GM23248 (cell line): ENCODE measurements at regions not wholly inside any gene's neighbourhood (a gene's known extent, or its start where the extent isn't known, plus 50 kb on each side); places are given as distances from the start of the nearest gene placed in this dataset.

Experiments
- EZH2 ChIP-seq: fragments of 200-600 bp; sonication (generic); IDR thresholded peaks from 2 replicates; pipeline ENCODE4 v1.6.1; 2018; ENCODE audit warnings: antibody characterized with exemption, mild to moderate bottlenecking; ENCODE audit not compliant: insufficient read depth, poor library complexity, severe bottlenecking
- EZH2phosphoT487 ChIP-seq: fragments of 200-600 bp; sonication (generic); IDR thresholded peaks from 2 replicates; pipeline ENCODE4 v1.6.1; 2018; ENCODE audit warnings: antibody characterized with exemption, moderate library complexity, mild to moderate bottlenecking, low read depth; ENCODE audit not compliant: insufficient read depth

DNA sequence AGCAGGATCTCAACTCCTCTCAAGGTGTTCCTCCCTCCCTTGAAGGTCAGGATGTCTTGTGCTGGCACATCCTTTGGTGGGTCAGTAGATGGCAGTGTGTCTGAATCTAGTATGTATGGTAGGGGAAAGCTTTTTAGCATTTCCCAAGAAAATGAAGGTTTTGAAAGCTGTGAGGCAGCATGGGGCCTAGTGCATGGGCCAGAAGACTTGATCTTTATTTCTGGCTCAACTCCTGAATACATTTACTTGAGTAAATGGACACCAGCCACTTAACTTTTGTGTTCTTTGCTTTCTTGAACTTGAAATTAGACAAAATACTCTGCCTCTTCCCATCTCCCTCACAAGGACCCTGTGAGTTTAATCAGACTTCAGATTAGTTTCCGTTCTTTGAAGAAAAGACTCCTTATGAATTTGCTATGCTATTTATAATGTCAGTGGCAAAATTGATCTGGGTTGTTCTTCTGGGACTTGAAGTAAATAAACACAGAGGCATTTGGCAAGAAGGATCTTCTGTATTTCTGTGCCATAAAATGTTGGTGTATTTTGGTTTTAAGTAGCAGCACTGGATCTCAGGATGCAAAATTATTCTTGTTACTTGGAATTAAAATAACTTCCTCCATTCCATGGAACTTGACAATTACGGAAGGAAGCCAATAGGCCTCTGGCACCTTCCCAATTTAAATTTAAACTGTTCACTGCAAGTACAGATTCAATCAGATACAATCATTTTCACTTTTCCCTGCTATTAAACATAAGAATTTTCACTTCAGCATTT is 288.8 kb downstream of the CASP12 start:
- TF ChIP-seq EZH2: no peak
- no peak for TF ChIP-seq EZH2phosphoT487
